GM20000 (cell line): ENCODE measurements at regions not wholly inside any gene's neighbourhood (a gene's known extent, or its start where the extent isn't known, plus 50 kb on each side); places are given as distances from the start of the nearest gene placed in this dataset.
"Not testable (repeated sequence)": the region's sequence is repeated elsewhere in the genome, so short reads cannot be mapped to it uniquely, and the experiment has no call there.

Experiments
- DNase-seq: peaks from one replicate; pipeline ENCODE4 v3.0.0; 2012; ENCODE audit warnings: low spot score
- TF ChIP-seq, protein P1 (sequence below): IDR thresholded peaks from 2 replicates; pipeline ENCODE4 v1.5.1; 2012; ENCODE audit warnings: mild to moderate bottlenecking, control low read depth; ENCODE audit errors: extremely low read depth, missing control alignments

DNA sequence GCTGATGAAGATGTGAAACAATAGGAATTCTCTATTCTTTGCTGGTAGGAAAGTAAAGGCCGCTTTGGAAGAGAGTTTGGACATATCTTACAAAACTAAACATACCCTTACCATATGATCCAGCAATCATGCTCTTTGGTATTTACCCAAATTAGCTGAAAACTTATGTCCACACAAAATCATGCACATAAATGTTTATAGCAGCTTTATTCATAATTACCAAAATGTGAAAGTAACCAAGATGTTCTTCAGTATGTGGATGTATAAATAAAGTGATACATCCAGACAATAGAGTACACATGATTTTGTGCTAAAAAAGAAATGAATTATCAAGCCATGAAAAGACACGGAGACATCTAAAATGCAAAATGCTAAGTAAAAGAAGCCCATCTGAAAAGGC is 98.7 kb upstream of the SLC35F3 start:
- TF ChIP-seq, protein P1, sequence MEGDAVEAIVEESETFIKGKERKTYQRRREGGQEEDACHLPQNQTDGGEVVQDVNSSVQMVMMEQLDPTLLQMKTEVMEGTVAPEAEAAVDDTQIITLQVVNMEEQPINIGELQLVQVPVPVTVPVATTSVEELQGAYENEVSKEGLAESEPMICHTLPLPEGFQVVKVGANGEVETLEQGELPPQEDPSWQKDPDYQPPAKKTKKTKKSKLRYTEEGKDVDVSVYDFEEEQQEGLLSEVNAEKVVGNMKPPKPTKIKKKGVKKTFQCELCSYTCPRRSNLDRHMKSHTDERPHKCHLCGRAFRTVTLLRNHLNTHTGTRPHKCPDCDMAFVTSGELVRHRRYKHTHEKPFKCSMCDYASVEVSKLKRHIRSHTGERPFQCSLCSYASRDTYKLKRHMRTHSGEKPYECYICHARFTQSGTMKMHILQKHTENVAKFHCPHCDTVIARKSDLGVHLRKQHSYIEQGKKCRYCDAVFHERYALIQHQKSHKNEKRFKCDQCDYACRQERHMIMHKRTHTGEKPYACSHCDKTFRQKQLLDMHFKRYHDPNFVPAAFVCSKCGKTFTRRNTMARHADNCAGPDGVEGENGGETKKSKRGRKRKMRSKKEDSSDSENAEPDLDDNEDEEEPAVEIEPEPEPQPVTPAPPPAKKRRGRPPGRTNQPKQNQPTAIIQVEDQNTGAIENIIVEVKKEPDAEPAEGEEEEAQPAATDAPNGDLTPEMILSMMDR, result no peak
- DNase-seq, result no peak

DNA sequence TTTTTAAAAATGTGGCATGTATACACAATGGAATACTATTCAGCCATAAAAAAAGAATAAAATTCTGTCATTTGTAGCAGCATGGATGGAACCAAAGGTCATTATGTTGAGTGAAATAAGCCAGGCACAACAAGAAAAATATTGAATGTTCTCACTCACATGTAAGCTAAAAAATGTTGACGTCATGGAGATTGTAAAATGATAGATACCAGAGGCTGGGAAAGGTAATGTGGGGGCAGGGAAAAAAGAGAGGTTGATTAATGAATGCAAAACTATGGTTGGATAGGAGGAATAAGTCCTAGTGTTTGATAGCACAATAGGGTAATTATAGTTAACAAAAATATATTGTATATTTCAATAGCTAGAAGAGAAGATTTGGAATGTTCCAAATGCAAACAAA is 89.1 kb upstream of the SLC35F3 start:
- TF ChIP-seq, protein P1, result no peak
- DNase-seq, result no peak

DNA sequence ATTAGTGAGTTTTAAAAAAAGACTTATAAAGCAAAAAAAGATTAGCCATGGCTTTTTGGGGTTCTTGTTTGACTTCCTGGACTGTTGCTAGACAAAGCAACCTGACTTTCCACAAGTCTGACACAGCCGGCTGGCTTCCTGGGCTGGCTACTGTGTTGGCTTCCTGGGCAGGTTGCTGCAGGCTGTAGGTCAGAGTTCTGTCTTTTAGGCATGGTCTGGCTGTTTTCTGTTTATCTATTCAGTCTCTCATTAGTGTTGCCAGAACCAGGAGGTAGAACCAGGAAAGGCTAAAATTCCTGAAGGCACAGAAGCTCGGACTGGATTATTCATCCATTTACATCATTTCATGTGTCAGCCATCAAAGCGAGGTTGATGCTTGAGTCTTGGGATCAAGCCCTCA is 88.6 kb upstream of the SLC35F3 start:
- TF ChIP-seq, protein P1, result no peak
- DNase-seq, result no peak

DNA sequence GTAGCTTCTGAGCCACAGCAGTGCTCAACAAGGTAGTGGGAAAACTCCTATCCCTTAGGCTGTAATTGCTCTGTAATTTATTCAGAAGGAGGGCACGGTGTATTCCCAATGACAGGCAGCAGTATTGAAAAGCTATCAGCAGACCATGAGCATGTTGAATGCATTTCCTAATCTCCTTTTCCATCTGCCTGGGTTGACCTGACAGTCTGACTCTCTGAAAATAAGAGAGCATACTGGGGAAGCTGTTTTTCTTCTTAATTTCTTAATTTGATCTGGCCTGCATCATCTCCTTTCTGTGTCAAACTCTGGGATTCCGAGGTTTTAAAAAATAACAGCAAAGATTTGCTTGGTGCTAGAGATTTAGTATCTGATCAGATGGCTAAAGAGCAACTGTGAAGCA is 88.1 kb upstream of the SLC35F3 start:
- TF ChIP-seq, protein P1, result no peak
- no peak for DNase-seq

DNA sequence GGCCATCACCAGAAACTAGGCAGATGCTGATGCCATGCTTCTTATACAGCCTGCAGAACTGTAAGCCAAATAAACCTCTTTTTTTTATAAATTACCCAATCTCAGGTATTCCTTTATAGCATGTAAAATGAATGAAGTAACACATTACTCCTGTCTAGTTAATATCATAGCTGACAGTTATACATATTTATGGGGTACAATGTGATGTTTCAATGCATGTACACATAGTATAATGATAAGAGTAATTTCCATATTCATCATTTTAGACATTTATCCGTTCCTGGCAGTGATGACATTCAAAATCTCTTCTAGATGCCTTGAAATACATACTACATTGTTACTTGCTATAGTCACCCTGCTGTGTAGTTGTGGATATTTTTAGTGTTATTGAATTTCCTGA is 85.4 kb upstream of the SLC35F3 start:
- DNase-seq, result no peak
- TF ChIP-seq, protein P1, result no peak

DNA sequence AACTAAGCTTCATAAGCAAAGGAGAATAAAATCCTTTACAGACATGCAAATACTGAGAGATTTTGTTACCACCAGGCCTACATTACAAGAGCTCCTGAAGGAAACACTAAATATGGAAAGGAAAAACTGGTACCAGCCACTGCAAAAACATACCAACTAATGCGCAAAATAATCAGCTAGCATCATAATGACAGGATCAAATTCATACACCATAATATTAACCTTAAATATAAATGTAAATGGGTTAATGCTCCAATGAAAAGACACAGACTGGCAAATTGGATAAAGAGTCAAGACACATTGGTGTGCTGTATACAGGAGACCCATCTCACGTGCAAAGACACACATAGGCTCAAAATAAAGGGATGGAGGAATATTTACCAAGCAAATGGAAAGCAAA is 80.3 kb upstream of the SLC35F3 start:
- DNase-seq, result not testable (repeated sequence)

DNA sequence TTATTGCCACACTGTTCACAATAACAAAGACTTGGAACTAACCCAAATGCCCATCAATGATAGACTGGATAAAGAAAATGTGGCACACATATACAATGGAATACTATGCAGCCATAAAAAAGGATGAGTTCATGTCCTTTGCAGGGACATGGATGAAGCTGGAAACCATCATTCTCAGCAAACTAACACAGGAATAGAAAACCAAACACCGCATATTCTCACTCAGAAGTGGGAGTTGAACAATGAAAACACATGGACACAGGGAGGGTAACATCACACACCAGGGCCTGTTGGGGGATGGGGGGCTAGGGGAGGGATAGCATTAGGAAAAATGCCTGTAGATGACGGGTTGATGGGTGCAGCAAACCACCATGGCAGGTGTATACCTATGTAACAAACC is 76.5 kb upstream of the SLC35F3 start:
- not testable (repeated sequence) for DNase-seq

DNA sequence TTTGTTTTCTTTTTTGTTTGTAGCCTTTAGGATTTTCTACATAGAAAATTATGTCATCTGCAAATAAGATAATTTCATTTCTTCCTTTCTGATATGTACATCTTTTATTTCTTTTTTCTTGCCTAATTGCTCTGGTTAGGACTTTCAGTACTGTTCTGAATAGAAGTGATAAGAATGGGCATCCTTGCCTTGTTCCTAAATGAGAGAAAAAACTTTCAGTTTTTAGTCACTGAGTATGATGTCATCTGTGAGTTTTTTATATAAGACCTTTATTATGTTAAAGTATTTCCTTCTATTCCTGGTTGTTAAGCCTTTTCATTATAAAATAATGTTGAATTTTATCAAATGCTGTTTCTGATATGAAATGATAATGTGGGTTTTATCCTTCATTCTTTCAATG is 76.0 kb upstream of the SLC35F3 start:
- TF ChIP-seq, protein P1, result no peak
- no peak for DNase-seq

DNA sequence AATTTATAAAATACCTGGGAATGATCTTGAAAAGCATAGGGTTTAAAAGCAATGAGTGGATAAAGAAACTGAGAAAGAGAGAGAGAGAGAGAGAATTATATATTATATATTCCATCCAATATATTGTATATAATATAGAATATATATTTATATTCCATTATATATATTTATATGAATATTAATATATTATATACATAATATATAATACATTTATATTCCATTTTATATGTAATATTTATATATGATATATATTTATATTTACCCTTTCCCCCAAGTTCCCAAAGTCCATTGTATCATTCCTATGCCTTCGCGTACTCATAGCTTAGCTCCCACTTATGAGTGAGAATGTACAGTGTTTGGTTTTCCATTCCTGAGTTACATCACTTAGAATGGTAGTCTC is 69.9 kb upstream of the SLC35F3 start:
- no peak for DNase-seq

DNA sequence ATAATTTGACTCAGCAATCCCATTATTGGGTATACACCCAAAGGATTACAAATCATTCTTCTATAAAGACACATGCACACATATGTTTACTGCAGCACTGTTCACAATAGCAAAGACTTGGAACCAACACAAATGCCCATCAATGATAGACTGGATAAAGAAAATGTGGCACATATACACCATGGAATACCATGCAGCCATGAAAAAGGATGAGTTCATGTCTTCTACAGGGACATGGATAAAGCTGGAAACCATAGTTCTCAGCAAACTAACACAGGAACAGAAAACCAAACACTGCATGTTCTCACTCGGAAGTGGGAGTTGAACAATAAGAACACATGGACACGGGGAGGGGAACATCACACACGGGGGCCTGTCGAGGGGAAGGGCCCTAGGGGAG is 66.3 kb upstream of the SLC35F3 start:
- DNase-seq, result not testable (repeated sequence)

More for the DNA sequence above, 69.9 kb upstream of the SLC35F3 start:
- TF ChIP-seq, protein P1, result no peak
